HAP-1 (cell line): ENCODE measurements at regions not wholly inside any gene's neighbourhood (a gene's known extent, or its start where the extent isn't known, plus 50 kb on each side); places are given as distances from the start of the nearest gene placed in this dataset.

Source experiments
- DNase-seq, 2 experiments: peaks; one replicate each; pipeline ENCODE4 v3.0.0-alpha.2; 2016 to 2020; ENCODE audit warnings: low spot score in 2 of 2
- H3K27me3 ChIP-seq: fragments of 250-450 bp; sonication (Bioruptor Pico); 2 replicates; pipeline ENCODE4 v1.5.1; 2020; ENCODE audit warnings: low read depth, mild to moderate bottlenecking, moderate library complexity
- H3K36me3 ChIP-seq: fragments of 250-450 bp; sonication (Bioruptor Pico); replicated peaks from 2 replicates; pipeline ENCODE4 v1.5.1; 2020; ENCODE audit warnings: mild to moderate bottlenecking
- H3K4me1 ChIP-seq: fragments of 250-450 bp; sonication (Bioruptor Pico); 2 replicates; pipeline ENCODE4 v1.5.1; 2020; ENCODE audit warnings: mild to moderate bottlenecking
- H3K4me3 ChIP-seq: fragments of 250-450 bp; sonication (Bioruptor Pico); 2 replicates; pipeline ENCODE4 v1.5.1; 2020; ENCODE audit warnings: mild to moderate bottlenecking, moderate library complexity
- H3K9me3 ChIP-seq: fragments of 250-450 bp; sonication (Bioruptor Pico); 2 replicates; pipeline ENCODE4 v1.5.1; 2020; ENCODE audit warnings: mild to moderate bottlenecking, moderate library complexity
- in situ Hi-C: fragments of 300-500 bp; cut with MboI; formaldehyde crosslinking; loops from 3 replicates; pipeline ENCODE4 v1.14.3; 2020; ENCODE audit warnings: low sequenced_read_pairs, inconsistent platforms, mixed read lengths

DNA sequence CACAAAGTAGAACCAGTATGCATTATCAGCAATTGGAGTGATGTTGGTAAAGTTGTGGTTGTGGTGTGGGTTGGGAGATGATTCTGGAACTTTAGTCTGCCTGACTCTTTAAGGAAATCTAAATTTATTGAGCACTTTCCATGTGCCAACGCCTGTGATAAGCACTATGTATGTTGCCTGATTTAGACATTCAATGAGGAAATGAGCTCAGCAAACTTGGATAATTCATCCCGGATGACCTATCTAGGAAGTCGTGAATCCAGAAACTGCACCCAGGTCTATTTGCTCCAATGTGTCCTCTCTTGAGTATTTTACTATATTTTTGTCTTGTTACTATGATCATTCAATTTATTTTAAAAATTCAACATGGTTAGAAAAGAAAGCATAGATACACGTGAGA lies 400.8 kb upstream of the MMADHC start:
- in situ Hi-C loops = no loop called here
- no peaks in the 10 kb centered on the region for H3K4me1 ChIP-seq
- H3K27me3 ChIP-seq = no peaks in the 10 kb centered on the region
- DNase-seq = no peak
- no peaks in the 10 kb centered on the region for H3K36me3 ChIP-seq
- no peaks in the 10 kb centered on the region for H3K9me3 ChIP-seq
- H3K4me3 ChIP-seq = no peak overlapping the region

DNA sequence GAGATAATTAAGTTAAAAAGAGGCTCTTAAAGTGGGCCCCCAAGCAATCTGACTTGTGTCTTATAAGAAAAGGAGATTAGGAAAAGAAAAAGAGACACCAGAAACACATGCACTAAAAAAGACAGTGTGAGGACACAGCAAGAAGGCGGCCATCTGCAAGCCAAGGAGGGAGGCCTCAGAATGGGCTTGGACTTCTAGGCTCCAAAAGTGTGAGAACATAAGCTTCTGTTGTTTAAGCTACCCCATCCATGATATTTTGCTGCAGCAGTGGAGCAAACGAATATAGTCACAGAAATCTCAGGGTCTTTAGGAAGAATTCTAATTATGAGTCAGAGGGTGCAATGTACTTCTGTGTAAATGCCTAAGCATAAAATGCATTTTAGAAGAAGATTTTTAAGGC lies 399.3 kb upstream of the MMADHC start:
- H3K4me3 ChIP-seq = no peak overlapping the region
- no peak for DNase-seq
- H3K36me3 ChIP-seq = no peaks in the 10 kb centered on the region
- no peaks in the 10 kb centered on the region for H3K4me1 ChIP-seq
- H3K27me3 ChIP-seq = no peaks in the 10 kb centered on the region
- in situ Hi-C loops = no loop called here
- no peaks in the 10 kb centered on the region for H3K9me3 ChIP-seq

DNA sequence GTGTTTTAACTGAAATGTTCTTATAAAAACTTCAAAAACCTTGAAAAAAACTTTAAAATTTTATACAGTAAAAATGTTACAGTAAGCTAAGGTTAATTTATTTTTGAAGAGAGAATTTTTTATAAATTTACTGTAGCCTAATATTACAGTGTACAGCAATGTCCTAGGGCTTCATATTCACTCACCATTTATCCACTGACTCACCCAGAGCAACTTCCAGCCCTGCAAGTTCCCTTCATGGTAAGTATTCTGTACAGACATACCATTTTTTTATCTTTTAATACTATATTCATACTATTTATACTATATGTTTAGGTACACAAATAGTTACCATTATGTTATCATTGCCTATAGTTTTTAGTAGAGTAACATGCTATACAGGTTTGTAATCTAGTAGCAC lies 396.7 kb upstream of the MMADHC start:
- no peak for DNase-seq
- Histone ChIP-seq H3K4me3 (no peak overlapping the region), H3K4me1 (no peaks in the 10 kb centered on the region), H3K27me3 (peaks cover 2% of the 10 kb centered on the region; the same call in 1 of the 2 replicates), H3K36me3 (no peaks in the 10 kb centered on the region), H3K9me3 (no peaks in the 10 kb centered on the region)
- in situ Hi-C loops = no loop called here

DNA sequence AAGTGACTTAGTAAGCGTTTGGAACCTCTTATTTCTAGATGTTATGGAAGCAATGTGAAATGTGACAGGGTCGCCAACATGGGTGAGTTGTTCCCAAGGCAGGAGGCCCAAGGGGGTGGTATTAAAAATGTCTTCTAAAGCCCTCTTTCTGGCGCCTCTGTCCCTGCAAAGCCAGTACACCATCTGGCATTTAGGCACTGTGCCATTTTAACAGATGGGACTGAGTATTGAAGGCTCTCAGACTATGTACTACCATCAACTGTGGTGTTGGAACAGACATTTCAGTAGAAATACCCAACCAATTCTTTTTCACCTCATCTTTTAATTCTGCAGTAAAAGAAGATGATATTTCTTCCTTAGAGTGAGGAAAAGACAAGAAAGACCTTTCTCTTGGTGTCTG lies 384.5 kb upstream of the MMADHC start:
- H3K4me3 ChIP-seq = no peak overlapping the region
- in situ Hi-C loops = no loop called here
- H3K36me3 ChIP-seq = no peaks in the 10 kb centered on the region
- no peaks in the 10 kb centered on the region for H3K9me3 ChIP-seq
- no peaks in the 10 kb centered on the region for H3K4me1 ChIP-seq
- H3K27me3 ChIP-seq = no peaks in the 10 kb centered on the region
- DNase-seq = no peak

GRCh38 chr2:149954981-149955600 lies 367.5 kb upstream of the MMADHC start:
- no peaks in the 10 kb centered on the region for H3K36me3 ChIP-seq
- H3K27me3 ChIP-seq = no peaks in the 10 kb centered on the region
- no peak overlapping the region for H3K4me3 ChIP-seq
- no peaks in the 10 kb centered on the region for H3K4me1 ChIP-seq
- in situ Hi-C loops = no loop called here
- H3K9me3 ChIP-seq = no peaks in the 10 kb centered on the region
- no peak for DNase-seq

DNA sequence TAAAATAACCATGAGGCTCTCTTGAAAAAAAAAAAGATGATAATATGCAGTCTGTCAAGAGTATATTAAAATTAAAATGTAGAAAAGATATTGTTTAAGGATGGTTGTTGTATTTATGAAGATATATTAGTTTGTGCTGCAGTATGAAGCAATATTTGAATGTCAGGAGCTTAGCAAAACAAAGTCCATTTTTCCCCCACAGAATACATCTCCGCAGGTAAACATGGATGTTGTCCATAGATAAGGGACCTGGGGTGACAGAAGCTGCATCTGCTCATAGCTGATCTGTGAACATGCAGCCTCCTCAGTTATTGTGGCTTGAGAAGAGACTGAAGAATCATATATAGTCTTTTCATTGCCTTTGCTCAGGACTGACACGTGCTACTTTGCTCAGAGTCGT lies 366.1 kb upstream of the MMADHC start:
- in situ Hi-C loops = no loop called here
- Histone ChIP-seq H3K27me3 (no peaks in the 10 kb centered on the region), H3K9me3 (no peaks in the 10 kb centered on the region), H3K4me1 (no peaks in the 10 kb centered on the region), H3K36me3 (no peaks in the 10 kb centered on the region), H3K4me3 (no peak overlapping the region)
- DNase-seq = no peak

- DNase-seq = no peak
- H3K36me3 ChIP-seq = no peaks in the 10 kb centered on the region
- in situ Hi-C loops = no loop called here
- no peaks in the 10 kb centered on the region for H3K9me3 ChIP-seq
- no peaks in the 10 kb centered on the region for H3K27me3 ChIP-seq
- H3K4me3 ChIP-seq = no peak overlapping the region
- H3K4me1 ChIP-seq = no peaks in the 10 kb centered on the region
These were observed 343.9 kb upstream of the MMADHC start for GRCh38 chr2:149931486-149931885.

DNA sequence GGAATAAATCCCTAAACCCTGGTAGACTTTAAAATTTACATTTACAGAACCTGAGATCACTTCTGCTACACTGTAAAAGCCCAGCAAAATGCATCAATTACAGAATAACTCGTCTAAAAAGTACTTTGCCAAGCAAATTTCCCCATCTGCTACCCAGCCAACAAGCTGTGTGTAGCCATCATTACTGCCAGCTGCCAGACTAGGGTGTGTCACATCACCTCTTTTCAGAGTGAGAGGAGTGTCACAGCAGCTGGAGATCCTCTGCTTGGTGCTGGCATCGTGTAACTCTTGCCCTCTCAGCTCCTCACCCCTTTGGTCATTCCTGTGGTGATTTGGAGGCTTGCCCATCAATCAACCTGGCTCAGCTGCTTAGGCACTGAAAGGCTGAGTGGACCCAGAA lies 340.4 kb upstream of the MMADHC start:
- no peak for DNase-seq
- H3K9me3 ChIP-seq = no peaks in the 10 kb centered on the region
- no peaks in the 10 kb centered on the region for H3K36me3 ChIP-seq
- in situ Hi-C loops = no loop called here
- H3K27me3 ChIP-seq = no peaks in the 10 kb centered on the region
- H3K4me1 ChIP-seq = no peaks in the 10 kb centered on the region
- H3K4me3 ChIP-seq = no peak overlapping the region

GRCh38 chr2:149926149-149926548 lies 338.6 kb upstream of the MMADHC start:
- in situ Hi-C loops = no loop called here
- H3K9me3 ChIP-seq = no peaks in the 10 kb centered on the region

DNA sequence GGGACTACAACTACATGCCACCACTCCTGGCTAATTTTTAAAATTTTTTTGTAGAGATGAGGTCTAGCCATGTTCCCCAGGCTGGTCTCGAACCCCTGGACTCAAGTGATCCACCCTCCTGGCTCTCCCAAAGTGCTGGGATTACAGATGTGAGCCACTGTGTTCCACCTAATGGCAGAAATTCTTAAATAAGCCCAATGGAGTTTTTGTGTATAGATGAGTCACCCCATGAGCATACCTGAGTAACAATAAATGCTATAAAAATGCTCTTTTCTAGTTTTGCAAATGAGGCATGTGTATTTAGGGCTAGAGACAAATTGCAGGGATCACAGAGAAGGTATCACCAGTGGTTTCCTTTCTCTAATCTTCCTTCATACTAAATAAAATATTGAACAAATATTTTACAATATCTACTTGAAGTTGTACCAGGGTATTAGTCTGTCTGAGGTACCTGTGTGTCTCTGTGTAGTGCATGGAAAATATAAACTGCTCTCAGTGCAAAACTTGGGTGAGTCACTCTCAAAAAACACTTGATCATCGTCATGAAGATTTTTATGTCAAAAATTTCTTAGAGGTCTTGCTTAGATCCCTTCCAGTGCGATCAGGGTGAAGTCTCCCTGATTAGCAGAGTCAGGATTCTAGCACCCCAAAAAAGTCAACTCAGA lies 337.1 kb upstream of the MMADHC start:
- in situ Hi-C loops = no loop called here
- H3K4me3 ChIP-seq = no peak overlapping the region

More at GRCh38 chr2:149926149-149926548, 338.6 kb upstream of the MMADHC start:
- Histone ChIP-seq H3K36me3 (no peaks in the 10 kb centered on the region), H3K4me1 (no peaks in the 10 kb centered on the region), H3K27me3 (no peaks in the 10 kb centered on the region), H3K4me3 (no peak overlapping the region)
- no peak for DNase-seq

DNA sequence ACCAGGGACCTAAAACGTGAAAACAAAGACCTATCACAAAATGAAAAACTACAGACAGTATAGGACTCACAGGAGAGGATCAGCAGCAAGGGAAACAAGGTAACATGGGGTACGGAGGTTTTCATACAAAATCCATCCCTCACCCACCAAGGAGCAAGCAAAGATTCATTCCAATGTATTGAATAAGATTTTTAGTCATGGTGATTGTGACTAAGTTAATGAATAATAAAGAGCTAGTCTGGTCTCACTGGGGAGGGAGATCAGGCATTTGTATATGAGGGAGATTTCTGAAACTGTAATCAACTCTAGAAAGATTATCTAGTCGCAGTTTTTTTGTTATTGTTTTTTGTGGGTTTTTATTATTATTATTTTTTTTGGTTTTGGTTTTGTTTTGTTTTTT lies 336.5 kb upstream of the MMADHC start:
- no peaks in the 10 kb centered on the region for H3K4me1 ChIP-seq
- no peak overlapping the region for H3K4me3 ChIP-seq
- H3K27me3 ChIP-seq = no peaks in the 10 kb centered on the region
- in situ Hi-C loops = no loop called here
- H3K9me3 ChIP-seq = no peaks in the 10 kb centered on the region
- H3K36me3 ChIP-seq = no peaks in the 10 kb centered on the region
- DNase-seq = no peak

More for the DNA sequence above, 337.1 kb upstream of the MMADHC start:
- Histone ChIP-seq H3K4me1 (no peaks in the 10 kb centered on the region), H3K27me3 (no peaks in the 10 kb centered on the region), H3K9me3 (no peaks in the 10 kb centered on the region), H3K36me3 (no peaks in the 10 kb centered on the region)
- DNase-seq = no peak

DNA sequence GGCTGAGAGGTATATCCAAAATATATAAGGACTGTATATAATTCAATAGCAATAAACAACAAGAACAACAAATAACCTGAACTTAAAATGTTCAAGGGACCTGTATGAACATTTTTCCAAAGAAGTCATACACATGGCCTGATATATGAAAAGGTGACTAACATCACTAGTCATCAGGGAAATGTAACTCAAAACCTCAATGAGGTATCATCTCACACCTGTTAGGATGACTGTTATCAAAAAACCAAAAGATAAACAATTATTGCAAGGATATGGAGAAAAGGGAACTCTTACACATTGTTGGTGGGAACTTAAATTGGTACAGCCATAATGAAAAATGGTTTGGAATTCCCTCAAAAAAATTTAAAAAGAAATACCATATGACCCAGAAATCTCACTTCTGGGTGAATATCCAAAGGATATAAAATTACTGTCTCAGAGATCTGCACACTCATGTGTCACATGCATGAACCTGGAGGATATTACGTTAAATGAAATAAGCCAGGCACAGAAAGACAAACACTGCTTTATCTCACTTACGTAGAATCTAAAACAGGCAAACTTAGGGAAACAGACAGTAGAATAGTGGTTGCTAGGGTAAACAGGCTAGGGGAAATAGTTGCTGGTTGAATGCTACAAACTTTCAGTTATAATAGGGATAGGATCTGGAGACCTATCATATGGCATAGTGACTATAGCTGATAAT lies 334.5 kb upstream of the MMADHC start:
- no peaks in the 10 kb centered on the region for H3K9me3 ChIP-seq
- in situ Hi-C loops = no loop called here
- no peak for DNase-seq
- H3K4me3 ChIP-seq = no peak overlapping the region
- H3K36me3 ChIP-seq = no peaks in the 10 kb centered on the region
- H3K27me3 ChIP-seq = no peaks in the 10 kb centered on the region
- no peaks in the 10 kb centered on the region for H3K4me1 ChIP-seq

DNA sequence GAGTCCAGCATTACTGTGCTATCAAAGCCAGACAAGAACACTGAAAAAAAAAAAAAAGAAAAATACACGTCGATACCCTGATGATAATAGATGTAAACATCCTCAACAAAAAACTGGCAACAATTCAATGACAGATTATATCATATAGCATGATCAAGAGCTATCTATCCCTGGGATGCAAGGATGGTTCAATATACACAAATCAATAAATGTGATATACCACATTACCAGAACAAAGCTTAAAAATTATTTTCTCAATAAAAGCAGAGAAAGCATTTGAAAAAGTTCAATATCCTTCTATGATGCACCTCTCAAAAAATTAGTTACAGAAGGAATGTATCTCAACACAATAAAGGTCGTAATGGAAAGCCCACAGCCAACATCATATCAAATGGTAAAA lies 332.8 kb upstream of the MMADHC start:
- Histone ChIP-seq H3K27me3 (no peaks in the 10 kb centered on the region), H3K4me1 (no peaks in the 10 kb centered on the region), H3K4me3 (no peak overlapping the region), H3K36me3 (no peaks in the 10 kb centered on the region), H3K9me3 (no peaks in the 10 kb centered on the region)
- in situ Hi-C loops = no loop called here
- no peak for DNase-seq

- Histone ChIP-seq H3K4me3 (no peak overlapping the region), H3K27me3 (no peaks in the 10 kb centered on the region), H3K9me3 (no peaks in the 10 kb centered on the region), H3K36me3 (no peaks in the 10 kb centered on the region), H3K4me1 (no peaks in the 10 kb centered on the region)
- no peak for DNase-seq
- in situ Hi-C loops = no loop called here
These were observed 327.6 kb upstream of the MMADHC start for GRCh38 chr2:149915151-149915550.
